Right lobe of liver (tissue), 6 donors: ENCODE measurements at regions not wholly inside any gene's neighbourhood (a gene's known extent, or its start where the extent isn't known, plus 50 kb on each side); places are given as distances from the start of the nearest gene placed in this dataset.

Experiments used
- ATAC-seq, 4 donors: fragments of 200-7000 bp; cut with Tn5 transposase; one replicate each; pipeline ENCODE4 v1.9.1; 2020; ENCODE audit warnings: mild to moderate bottlenecking in 4 of 4, moderate library complexity in 4 of 4
- DNase-seq, 3 donors: peaks; one replicate each; pipeline ENCODE4 v3.0.0-alpha.2; 2020
- H3K27ac ChIP-seq, 3 donors: fragments of 200-600 bp; one replicate each; pipeline ENCODE4 v1.8.0; 2022
- H3K27me3 ChIP-seq, 2 donors: fragments of 200-600 bp; one replicate each; pipeline ENCODE4 v1.8.0; 2022
- H3K36me3 ChIP-seq, 4 donors: fragments of 200-600 bp; sonication (generic) in 1 of 4; one replicate each; pipeline versions ENCODE4 v1.5.1 to v1.8.0; 2017 to 2022; ENCODE audit warnings: control low read depth in 1 of 4
- H3K4me1 ChIP-seq, 4 donors: fragments of 200-600 bp; sonication (generic) in 1 of 4; one replicate each; pipeline versions ENCODE4 v1.5.1 to v1.8.0; 2017 to 2022; ENCODE audit warnings: control low read depth in 1 of 4
- H3K4me3 ChIP-seq, 3 donors: fragments of 200-600 bp; one replicate each; pipeline ENCODE4 v1.8.0; 2022
- H3K9me3 ChIP-seq, 4 donors: fragments of 200-600 bp; sonication (generic) in 1 of 4; one replicate each; pipeline versions ENCODE4 v1.5.1 to v1.8.0; 2017 to 2022; ENCODE audit warnings: control low read depth in 1 of 4
- CTCF ChIP-seq, 4 donors: fragments of 200-600 bp in 3 of 4; fragments of 450-650 bp in 1 of 4; IDR thresholded peaks; one replicate each; pipeline versions ENCODE4 v1.5.1 to v1.8.0; 2016 to 2022; ENCODE audit warnings: antibody characterized with exemption in 4 of 4, mild to moderate bottlenecking in 2 of 4
- POLR2A ChIP-seq: fragments of 450-650 bp; IDR thresholded peaks from one replicate; pipeline ENCODE4 v1.6.1; 2017; ENCODE audit warnings: antibody characterized with exemption, mild to moderate bottlenecking
- WGBS: methylation state at CpG from one replicate; pipeline ENCODE4 v1.1.6; 2018; ENCODE audit warnings: low coverage, low lambda C conversion rate; ENCODE audit not compliant: insufficient coverage; ENCODE audit errors: missing lambda C conversion rate; 5-methylcytosine and 5-hydroxymethylcytosine counted together
- intact Hi-C, 2 donors: fragments of 100-400 bp; cut with DNase I; formaldehyde crosslinking; loops; one replicate each; pipeline versions ENCODE4 v1.11.2 to v1.14.1; 2022
- donor health status: DM: no; HTN: yes; CAD: no.
- donor health status: DM: no; HTN: no; CAD: no.
- donor health status: DM: no; HTN: no; CAD: no.
- donor health status: DM: no; HTN: yes; CAD: no.
- donor health status: DM: no; HTN: yes; CAD: no.

- no peaks in the 10 kb centered on the region for H3K9me3 ChIP-seq
- no peaks in the 10 kb centered on the region for H3K27me3 ChIP-seq
- no peaks in the 10 kb centered on the region for H3K36me3 ChIP-seq
- no peak for TF ChIP-seq POLR2A
- TF ChIP-seq CTCF (IDR thresholded peaks at IDR 0.05) = no peak
- DNase-seq (no peak), ATAC-seq (no peak)
- H3K4me3 ChIP-seq = no peak overlapping the region
- no peaks in the 10 kb centered on the region for H3K4me1 ChIP-seq
- no peak overlapping the region for H3K27ac ChIP-seq
- 82% methylated on average over 5 of the region's 5 CpGs for WGBS
- intact Hi-C loops = no loop called here
Measured at GRCh38 chr10:4247379-4247778, 462.4 kb upstream of the KLF6 start.

- TF ChIP-seq CTCF (IDR thresholded peaks at IDR 0.05) (no peak), POLR2A (no peak)
- H3K27me3 ChIP-seq = no peaks in the 10 kb centered on the region
- no peaks in the 10 kb centered on the region for H3K36me3 ChIP-seq
- no peaks in the 10 kb centered on the region for H3K9me3 ChIP-seq
- intact Hi-C loops = no loop called here
- WGBS = 18% methylated on average over 4 of the region's 4 CpGs
- no peaks in the 10 kb centered on the region for H3K4me1 ChIP-seq
- DNase-seq (no peak), ATAC-seq (no peak)
- no peak overlapping the region for H3K4me3 ChIP-seq
- H3K27ac ChIP-seq = no peak overlapping the region
Measured at GRCh38 chr10:4246881-4247358, 461.9 kb upstream of the KLF6 start.

GRCh38 chr10:4243651-4244050 lies 458.6 kb upstream of the KLF6 start:
- Histone ChIP-seq H3K4me1 (no peaks in the 10 kb centered on the region), H3K27ac (peak overlapping the region in 1 of 3 donors; percentile 1), H3K9me3 (no peaks in the 10 kb centered on the region), H3K36me3 (no peaks in the 10 kb centered on the region), H3K4me3 (no peak overlapping the region), H3K27me3 (no peaks in the 10 kb centered on the region)
- 38% methylated on average over 1 of the region's 1 CpG for WGBS
- TF ChIP-seq POLR2A (no peak), CTCF (IDR thresholded peaks at IDR 0.05) (no peak)
- intact Hi-C loops = no loop called here
- no peak for DNase-seq
- peak in 1 of 4 donors; percentile 61 for ATAC-seq

GRCh38 chr10:4243169-4243568 lies 458.2 kb upstream of the KLF6 start:
- Histone ChIP-seq H3K27me3 (no peaks in the 10 kb centered on the region), H3K27ac (peak overlapping the region in 2 of 3 donors; percentile 1 to 24), H3K36me3 (no peaks in the 10 kb centered on the region), H3K4me3 (no peak overlapping the region), H3K4me1 (no peaks in the 10 kb centered on the region), H3K9me3 (no peaks in the 10 kb centered on the region)
- ATAC-seq (no peak), DNase-seq (no peak)
- TF ChIP-seq POLR2A = no peak
- no peak for TF ChIP-seq CTCF (IDR thresholded peaks at IDR 0.05)
- WGBS = 61% methylated on average over 6 of the region's 6 CpGs
- intact Hi-C loops = no loop called here

- no peaks in the 10 kb centered on the region for H3K4me1 ChIP-seq
- 32% methylated on average over 2 of the region's 2 CpGs for WGBS
- intact Hi-C loops = no loop called here
- DNase-seq (no peak), ATAC-seq (peak in 2 of 4 donors; percentile 21 to 50)
- TF ChIP-seq POLR2A (no peak), CTCF (IDR thresholded peaks at IDR 0.05) (no peak)
- peak overlapping the region in 2 of 3 donors; percentile 2 to 24 for H3K27ac ChIP-seq
- no peaks in the 10 kb centered on the region for H3K27me3 ChIP-seq
- H3K36me3 ChIP-seq = no peaks in the 10 kb centered on the region
- H3K9me3 ChIP-seq = no peaks in the 10 kb centered on the region
- no peak overlapping the region for H3K4me3 ChIP-seq
Measured at GRCh38 chr10:4242561-4243035, 457.6 kb upstream of the KLF6 start.
